ENCODE measurements at regions not wholly inside any gene's neighbourhood (a gene's known extent, or its start where the extent isn't known, plus 50 kb on each side); places are given as distances from the start of the nearest gene placed in this dataset.
"Not testable (repeated sequence)": the region's sequence is repeated elsewhere in the genome, so short reads cannot be mapped to it uniquely, and the experiment has no call there.

GRCh38 chr14:94844593-94845152 is 74.8 kb upstream of the GSC start:
- Mint-ChIP-seq H3K9me3 (no peaks in the 10 kb centered on the region), H3K4me1 (ENCODE audit: low read depth) (no peaks in the 10 kb centered on the region)
- intact Hi-C loops (cut with micrococcal nuclease), result no loop called here

GRCh38 chr14:94840467-94840866 is 70.6 kb upstream of the GSC start:
- Mint-ChIP-seq H3K9me3 (no peaks in the 10 kb centered on the region), H3K27ac (no peak overlapping the region), H3K4me3 (no peak overlapping the region), H3K4me1 (ENCODE audit: low read depth) (no peaks in the 10 kb centered on the region), H3K36me3 (ENCODE audit: low read depth) (no peaks in the 10 kb centered on the region), H3K27me3 (ENCODE audit: insufficient read depth) (no peaks in the 10 kb centered on the region)
- no peak for DNase-seq (ENCODE audit: low spot score)
- intact Hi-C loops (cut with micrococcal nuclease), result no loop called here

More at GRCh38 chr14:94844593-94845152, 74.8 kb upstream of the GSC start:
- no peak for DNase-seq (ENCODE audit: low spot score)
- Mint-ChIP-seq H3K4me3 (no peak overlapping the region), H3K36me3 (ENCODE audit: low read depth) (no peaks in the 10 kb centered on the region), H3K27me3 (ENCODE audit: insufficient read depth) (no peaks in the 10 kb centered on the region), H3K27ac (no peak overlapping the region)

- no peaks in the 10 kb centered on the region for H3K9me3 Mint-ChIP-seq
- intact Hi-C loops (cut with micrococcal nuclease), result no loop called here
- H3K27me3 Mint-ChIP-seq (ENCODE audit: insufficient read depth), result no peaks in the 10 kb centered on the region
- no peak overlapping the region for H3K4me3 Mint-ChIP-seq
- no peak for DNase-seq (ENCODE audit: low spot score)
- no peaks in the 10 kb centered on the region for H3K36me3 Mint-ChIP-seq (ENCODE audit: low read depth)
- no peak overlapping the region for H3K27ac Mint-ChIP-seq
- no peaks in the 10 kb centered on the region for H3K4me1 Mint-ChIP-seq (ENCODE audit: low read depth)
Observed at GRCh38 chr14:94839348-94839747, 69.4 kb upstream of the GSC start.

- no peak for DNase-seq (ENCODE audit: low spot score)
- Mint-ChIP-seq H3K27ac (no peak overlapping the region), H3K27me3 (ENCODE audit: insufficient read depth) (no peaks in the 10 kb centered on the region), H3K4me3 (no peak overlapping the region), H3K4me1 (ENCODE audit: low read depth) (no peaks in the 10 kb centered on the region), H3K9me3 (no peaks in the 10 kb centered on the region), H3K36me3 (ENCODE audit: low read depth) (no peaks in the 10 kb centered on the region)
- intact Hi-C loops (cut with micrococcal nuclease), result no loop called here
Observed at GRCh38 chr14:94836849-94837248, 66.9 kb upstream of the GSC start.

- Mint-ChIP-seq H3K4me1 (ENCODE audit: low read depth) (no peaks in the 10 kb centered on the region), H3K27ac (no peak overlapping the region), H3K9me3 (no peaks in the 10 kb centered on the region), H3K4me3 (no peak overlapping the region), H3K27me3 (ENCODE audit: insufficient read depth) (no peaks in the 10 kb centered on the region), H3K36me3 (ENCODE audit: low read depth) (no peaks in the 10 kb centered on the region)
- no peak for DNase-seq (ENCODE audit: low spot score)
- intact Hi-C loops (cut with micrococcal nuclease), result no loop called here
Observed at GRCh38 chr14:94833633-94834032, 63.7 kb upstream of the GSC start.

GRCh38 chr14:94831085-94831484 is 61.2 kb upstream of the GSC start:
- intact Hi-C loops (cut with micrococcal nuclease), result no loop called here
- DNase-seq (ENCODE audit: low spot score), result no peak
- no peaks in the 10 kb centered on the region for H3K27me3 Mint-ChIP-seq (ENCODE audit: insufficient read depth)
- no peak overlapping the region for H3K4me3 Mint-ChIP-seq
- H3K4me1 Mint-ChIP-seq (ENCODE audit: low read depth), result no peaks in the 10 kb centered on the region
- no peaks in the 10 kb centered on the region for H3K9me3 Mint-ChIP-seq
- H3K36me3 Mint-ChIP-seq (ENCODE audit: low read depth), result no peaks in the 10 kb centered on the region
- H3K27ac Mint-ChIP-seq, result no peak overlapping the region

- Mint-ChIP-seq H3K36me3 (ENCODE audit: low read depth) (no peaks in the 10 kb centered on the region), H3K9me3 (no peaks in the 10 kb centered on the region), H3K27ac (no peak overlapping the region), H3K27me3 (ENCODE audit: insufficient read depth) (peaks cover 1% of the 10 kb centered on the region), H3K4me1 (ENCODE audit: low read depth) (no peaks in the 10 kb centered on the region), H3K4me3 (no peak overlapping the region)
- no peak for DNase-seq (ENCODE audit: low spot score)
- intact Hi-C loops (cut with micrococcal nuclease), result no loop called here
Observed at GRCh38 chr14:94827711-94828447, 58.0 kb upstream of the GSC start.

- no peak overlapping the region for H3K4me3 Mint-ChIP-seq
- no peak for DNase-seq (ENCODE audit: low spot score)
- no peaks in the 10 kb centered on the region for H3K4me1 Mint-ChIP-seq (ENCODE audit: low read depth)
- H3K27ac Mint-ChIP-seq, result no peak overlapping the region
- H3K36me3 Mint-ChIP-seq (ENCODE audit: low read depth), result no peaks in the 10 kb centered on the region
- H3K9me3 Mint-ChIP-seq, result no peaks in the 10 kb centered on the region
- intact Hi-C loops (cut with micrococcal nuclease), result no loop called here
- peaks cover 2% of the 10 kb centered on the region for H3K27me3 Mint-ChIP-seq (ENCODE audit: insufficient read depth)
Observed at GRCh38 chr14:94826774-94827173, 56.9 kb upstream of the GSC start.

GRCh38 chr14:94823556-94824341 is 53.8 kb upstream of the GSC start:
- Mint-ChIP-seq H3K9me3 (no peaks in the 10 kb centered on the region), H3K4me3 (no peak overlapping the region), H3K4me1 (ENCODE audit: low read depth) (no peaks in the 10 kb centered on the region), H3K36me3 (ENCODE audit: low read depth) (no peaks in the 10 kb centered on the region), H3K27me3 (ENCODE audit: insufficient read depth) (peaks cover 2% of the 10 kb centered on the region), H3K27ac (no peak overlapping the region)
- DNase-seq (ENCODE audit: low spot score), result no peak
- intact Hi-C loops (cut with micrococcal nuclease), result no loop called here

GRCh38 chr14:94821705-94822104 is 51.8 kb upstream of the GSC start:
- Mint-ChIP-seq H3K27me3 (ENCODE audit: insufficient read depth) (peaks cover 2% of the 10 kb centered on the region), H3K27ac (no peak overlapping the region), H3K4me3 (no peak overlapping the region), H3K4me1 (ENCODE audit: low read depth) (no peaks in the 10 kb centered on the region), H3K9me3 (no peaks in the 10 kb centered on the region), H3K36me3 (ENCODE audit: low read depth) (no peaks in the 10 kb centered on the region)
- no peak for DNase-seq (ENCODE audit: low spot score)
- intact Hi-C loops (cut with micrococcal nuclease), result no loop called here

- H3K27me3 Mint-ChIP-seq (ENCODE audit: insufficient read depth); H3K4me1 Mint-ChIP-seq (ENCODE audit: low read depth); H3K36me3 Mint-ChIP-seq (ENCODE audit: low read depth); DNase-seq (ENCODE audit: low spot score); H3K27ac Mint-ChIP-seq; H3K4me3 Mint-ChIP-seq; intact Hi-C loops (cut with micrococcal nuclease); H3K9me3 Mint-ChIP-seq: not testable (repeated sequence)
Observed at GRCh38 chr14:94820932-94821331, 51.0 kb upstream of the GSC start.

Data from activated T-helper 1 cell treated with anti-CD3 and anti-CD28 coated beads, Interleukin-12 subunit alpha, Interleukin-12 subunit beta, Interleukin-2, Interleukin-4 antibody, amounts not matched to agents 30 ng/mL and 10 ng/mL and 1 ng/mL, durations not matched to agents 14 hours and 24 hours and 36 hours (primary cell).